NCI-H2196 (cell line): ENCODE measurements at regions not wholly inside any gene's neighbourhood (a gene's known extent, or its start where the extent isn't known, plus 50 kb on each side); places are given as distances from the start of the nearest gene placed in this dataset.
A peak's percentile ranks its signal among the peaks of the same experiment; 100 is the strongest.
"Not testable (repeated sequence)": the region's sequence is repeated elsewhere in the genome, so short reads cannot be mapped to it uniquely, and the experiment has no call there.

Source experiments
- DNase-seq: peaks from one replicate; lab custom pipeline; 2025; ENCODE audit not compliant: unreplicated experiment; lab: John Stamatoyannopoulos, UW

DNA sequence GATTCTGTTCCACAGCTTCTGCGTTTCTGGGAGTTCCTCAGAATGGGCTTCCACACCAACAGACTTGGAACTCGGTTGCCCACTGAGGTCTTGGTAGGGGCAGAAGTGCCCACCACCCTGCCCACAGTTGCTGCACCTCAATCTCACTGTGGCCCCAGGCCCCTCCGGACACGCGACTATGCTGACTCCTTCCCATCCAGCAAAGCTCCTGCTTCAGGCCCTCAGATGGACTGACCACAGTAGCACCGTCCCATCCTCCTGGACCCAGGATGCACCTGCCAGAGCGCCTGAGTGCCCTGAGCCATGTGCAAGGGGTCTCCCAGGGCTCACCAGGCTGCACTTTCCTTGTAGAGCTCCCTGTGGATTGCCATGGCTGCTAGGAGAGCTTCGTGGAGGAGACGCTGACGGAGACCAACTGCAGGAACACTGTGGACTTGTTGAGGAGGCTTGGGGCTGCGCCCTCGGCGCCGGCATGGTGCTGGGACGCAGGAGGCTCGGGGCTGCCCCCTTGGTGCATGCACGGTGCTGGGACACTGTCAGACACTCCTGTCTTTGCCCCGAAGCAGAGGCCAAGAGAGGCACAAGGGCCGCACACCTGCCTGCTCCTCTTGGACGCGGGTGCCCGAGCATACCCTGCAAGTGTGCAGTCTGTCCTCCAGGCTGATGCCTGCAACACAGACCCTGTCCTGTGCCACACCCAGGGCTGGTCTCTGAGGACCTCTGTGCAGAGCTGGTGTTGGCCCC lies 201.3 kb downstream of the LIPI start:
- DNase-seq, result not testable (repeated sequence)

DNA sequence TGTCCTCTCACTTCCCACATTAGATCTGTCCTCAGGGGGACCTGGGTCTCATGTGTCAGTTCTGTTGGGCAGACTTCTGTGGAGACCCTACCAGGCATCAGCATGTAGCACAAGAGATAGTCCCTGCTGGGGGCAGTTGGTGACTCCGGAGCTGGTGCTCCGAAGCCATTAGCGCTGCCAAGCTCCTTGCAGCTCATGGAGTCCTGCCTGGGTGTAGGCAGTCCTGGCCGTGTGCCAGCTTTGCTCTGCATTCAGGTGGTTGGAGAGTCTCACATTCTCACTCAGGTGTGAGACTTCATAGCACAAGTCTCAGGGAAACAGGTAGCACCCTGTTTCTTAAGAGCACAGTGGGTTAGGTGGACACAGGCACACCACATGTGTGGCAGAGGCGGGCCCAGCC lies 202.3 kb downstream of the LIPI start:
- not testable (repeated sequence) for DNase-seq

DNA sequence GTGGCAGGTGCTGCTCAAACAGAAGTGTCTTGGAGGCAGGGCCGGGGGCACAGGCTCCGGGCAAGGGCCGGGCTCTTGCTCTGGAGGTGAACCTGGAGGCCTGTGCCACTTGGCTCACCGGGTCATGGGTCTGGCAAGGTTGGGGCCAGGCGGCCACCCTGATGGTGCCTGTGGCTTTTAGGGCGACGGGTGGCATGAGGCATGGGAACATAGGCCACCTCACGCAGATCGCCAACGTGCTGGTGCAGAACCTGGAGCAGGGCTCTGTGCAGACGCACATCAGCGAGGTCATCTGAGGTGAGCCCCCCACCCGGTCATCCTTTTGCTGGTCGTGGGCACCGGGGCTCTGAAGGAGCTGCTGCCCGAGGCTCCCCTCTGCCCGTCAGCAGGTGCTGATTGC lies 202.7 kb downstream of the LIPI start:
- not testable (repeated sequence) for DNase-seq

DNA sequence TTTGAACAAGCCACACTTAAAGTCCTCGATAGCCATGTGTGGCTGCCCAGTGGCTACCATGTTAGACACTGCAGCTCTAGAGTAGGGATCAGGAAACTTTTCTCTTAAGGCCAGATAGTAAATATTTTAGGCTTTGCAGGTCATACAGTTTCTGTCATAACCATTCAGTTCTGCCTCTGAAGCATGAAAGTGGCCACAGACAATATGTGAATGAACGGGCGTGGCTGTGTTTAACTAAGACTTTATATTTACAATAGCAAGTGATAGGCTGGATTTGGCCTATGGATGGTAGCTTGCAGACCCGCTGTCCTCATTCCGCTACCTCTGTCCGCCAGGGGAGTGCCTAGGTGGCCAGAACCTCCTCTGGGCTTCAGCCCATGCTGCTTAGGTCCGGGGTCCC lies 204.6 kb downstream of the LIPI start:
- DNase-seq, result not testable (repeated sequence)

GRCh38 chr21:13986996-13987958 lies 223.5 kb downstream of the LIPI start:
- DNase-seq, result not testable (repeated sequence)

DNA sequence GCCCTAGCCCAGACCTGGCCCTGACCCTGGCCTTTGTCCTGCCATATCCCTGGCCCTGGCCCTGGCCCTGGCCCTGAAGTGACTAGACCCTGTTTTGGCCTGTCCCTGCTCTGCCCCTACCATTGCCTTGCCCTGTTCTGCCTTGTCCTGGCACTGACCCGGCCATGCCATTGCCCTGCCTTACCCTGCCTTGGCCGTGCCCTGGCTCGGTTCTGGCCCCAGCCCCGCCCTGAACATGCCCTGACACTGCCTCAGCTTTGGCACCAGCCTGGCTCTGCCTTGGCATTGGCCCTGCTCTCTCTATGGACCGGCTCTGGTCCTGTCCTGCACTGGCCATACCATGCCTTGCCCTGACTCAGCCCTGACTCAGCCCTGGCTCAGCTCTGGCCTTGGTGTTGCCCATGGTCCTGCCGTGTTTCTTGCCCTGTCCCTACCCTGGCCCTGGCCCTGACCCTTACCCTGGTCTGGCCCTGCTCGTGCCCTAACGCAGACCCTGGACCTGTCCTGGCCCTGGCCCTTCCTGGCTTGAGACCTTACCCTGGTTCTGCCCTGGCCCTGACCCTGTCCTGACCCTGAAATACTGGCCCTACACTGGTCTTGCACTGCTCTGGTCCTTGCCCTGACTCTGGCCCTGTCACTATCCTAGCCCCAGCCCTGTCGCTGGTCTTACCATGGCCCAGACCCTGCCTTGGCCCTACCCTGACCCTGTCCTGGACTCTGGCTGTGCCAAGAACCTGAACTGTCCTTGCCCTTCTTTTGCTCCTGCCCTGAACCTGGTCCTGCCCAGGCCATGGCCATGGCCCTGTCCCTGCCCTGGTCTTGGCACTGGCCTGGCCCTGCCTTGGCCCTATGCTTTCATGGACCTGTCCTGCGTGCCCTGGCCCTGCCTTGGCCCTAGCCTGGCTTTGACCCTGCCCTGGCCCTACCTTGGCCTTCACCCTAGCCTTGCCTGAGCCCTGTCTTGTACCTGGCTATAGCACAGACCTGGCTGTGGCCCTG lies 224.6 kb downstream of the LIPI start:
- DNase-seq, result not testable (repeated sequence)

DNA sequence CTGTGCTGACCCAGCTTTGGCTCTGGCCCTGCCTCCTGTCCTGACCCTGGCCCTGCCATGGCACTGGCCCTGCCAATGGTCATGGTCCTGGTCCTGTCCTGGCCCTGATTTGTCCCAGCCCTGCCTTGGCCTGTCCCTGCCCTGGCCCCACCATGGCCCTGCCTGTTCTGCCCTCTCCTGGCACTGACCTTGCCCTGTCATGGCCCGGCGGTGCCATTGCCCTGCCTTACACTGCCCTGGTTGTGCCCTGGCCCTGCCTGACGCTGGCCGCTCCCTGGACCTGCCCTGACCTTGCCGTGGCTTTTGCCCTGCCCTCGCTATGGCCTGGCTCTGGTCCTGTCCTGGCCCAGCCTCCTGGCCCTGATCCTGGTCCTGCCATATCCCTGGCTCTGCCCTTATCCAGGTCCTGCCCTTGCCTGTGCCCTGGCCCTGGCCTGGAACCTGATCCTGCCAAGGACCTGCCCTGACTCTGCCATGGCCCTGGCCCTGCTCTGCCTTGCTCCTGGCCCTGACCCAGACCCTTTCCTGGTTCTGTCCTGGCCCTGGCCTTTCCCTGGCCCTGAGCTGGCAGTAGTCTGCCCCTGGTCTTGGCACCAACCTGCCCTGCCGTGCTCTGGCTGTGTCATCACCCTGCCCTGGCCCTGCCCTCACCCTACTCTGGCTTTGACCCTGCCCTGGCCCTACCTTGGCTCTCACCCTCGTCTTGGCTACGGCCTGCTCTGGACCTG lies 225.5 kb downstream of the LIPI start:
- not testable (repeated sequence) for DNase-seq

- not testable (repeated sequence) for DNase-seq
Measured at GRCh38 chr21:13984728-13985127, 226.0 kb downstream of the LIPI start.

DNA sequence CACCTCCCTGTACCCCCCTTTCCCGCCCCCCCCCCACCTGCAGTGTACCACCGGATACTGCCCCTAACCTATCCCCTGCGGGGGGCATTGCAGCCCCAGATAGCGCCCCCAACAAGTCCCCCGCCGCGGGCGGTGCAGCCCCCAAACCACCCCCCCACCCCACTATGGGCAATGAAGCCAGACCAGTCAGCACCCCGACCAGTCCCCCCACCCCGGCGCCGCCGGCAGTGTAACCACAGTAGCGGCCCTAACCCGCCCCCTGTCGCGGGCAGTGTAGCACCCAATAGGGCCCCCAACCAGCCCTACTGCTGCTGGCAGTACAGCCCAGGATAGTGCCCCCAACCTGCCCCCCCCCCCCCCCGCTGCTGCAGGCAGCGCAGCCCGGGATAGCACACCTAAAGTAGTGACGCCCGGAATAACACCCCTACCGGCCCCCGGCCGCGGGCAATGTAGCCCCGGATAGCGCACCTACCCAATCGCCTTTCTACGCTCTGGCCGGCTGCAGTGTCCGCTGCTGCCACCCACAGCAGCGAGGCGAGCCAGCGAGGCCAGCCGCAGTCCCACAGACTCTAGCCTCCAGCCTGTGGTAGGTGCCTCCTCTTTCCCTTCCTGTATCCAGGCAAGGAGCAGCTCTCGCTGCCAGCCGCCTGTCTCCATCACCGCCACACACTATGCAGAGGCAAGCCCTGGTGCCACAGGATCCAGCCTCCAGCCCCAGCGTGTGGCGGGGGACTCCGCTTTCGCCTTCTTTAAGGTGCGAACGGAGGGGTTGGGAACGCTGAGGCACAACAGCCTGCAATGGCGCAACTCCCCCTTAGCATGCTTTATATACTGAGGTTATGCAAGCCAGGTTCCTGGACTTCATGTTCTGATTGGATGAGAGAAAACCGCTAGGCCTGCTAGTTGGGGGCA lies 229.3 kb downstream of the LIPI start:
- DNase-seq, result not testable (repeated sequence)

GRCh38 chr21:13980115-13980662 lies 230.6 kb downstream of the LIPI start:
- peak; percentile 68 for DNase-seq

DNA sequence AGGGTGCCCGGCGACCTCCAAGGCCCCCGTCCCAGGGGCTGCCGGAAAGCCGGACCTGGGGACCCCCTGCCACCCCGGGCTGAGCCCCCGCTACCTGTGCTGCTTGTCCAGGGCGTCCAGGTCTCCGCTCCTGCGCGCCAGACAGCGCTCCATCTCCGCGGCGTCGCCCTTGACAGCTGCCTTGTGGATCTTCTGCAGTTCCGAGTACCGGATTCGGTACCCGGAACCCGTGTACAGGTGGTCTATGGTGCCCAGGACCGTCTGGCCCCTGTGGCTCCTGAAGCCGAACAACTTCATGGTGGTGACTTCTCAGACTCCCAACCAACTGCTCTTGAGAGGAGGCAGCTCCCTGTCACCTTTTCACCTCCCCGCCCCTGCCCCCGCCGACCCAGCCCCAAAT lies 231.1 kb downstream of the LIPI start:
- DNase-seq, result peak; percentile 2

GRCh38 chr21:13974582-13974981 lies 236.2 kb downstream of the LIPI start:
- DNase-seq, result not testable (repeated sequence)

DNA sequence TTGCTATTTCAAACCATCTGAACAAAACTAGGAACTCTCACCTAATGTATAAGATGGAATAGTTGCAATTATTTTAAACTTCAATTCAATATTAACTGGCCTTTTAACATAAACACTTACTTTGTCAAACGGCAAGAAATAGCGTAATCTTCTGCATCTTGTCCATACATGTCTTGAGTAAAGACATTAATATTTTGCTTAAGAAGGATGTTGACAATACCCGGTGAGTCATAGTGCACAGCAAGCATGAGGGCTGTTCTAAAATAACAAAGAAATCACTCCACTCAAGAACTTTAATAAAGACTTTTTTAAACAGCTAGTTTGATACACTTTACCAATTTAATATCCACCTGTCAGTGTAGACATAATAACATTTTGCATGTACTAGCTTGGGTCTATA lies 240.9 kb downstream of the LIPI start:
- not testable (repeated sequence) for DNase-seq

DNA sequence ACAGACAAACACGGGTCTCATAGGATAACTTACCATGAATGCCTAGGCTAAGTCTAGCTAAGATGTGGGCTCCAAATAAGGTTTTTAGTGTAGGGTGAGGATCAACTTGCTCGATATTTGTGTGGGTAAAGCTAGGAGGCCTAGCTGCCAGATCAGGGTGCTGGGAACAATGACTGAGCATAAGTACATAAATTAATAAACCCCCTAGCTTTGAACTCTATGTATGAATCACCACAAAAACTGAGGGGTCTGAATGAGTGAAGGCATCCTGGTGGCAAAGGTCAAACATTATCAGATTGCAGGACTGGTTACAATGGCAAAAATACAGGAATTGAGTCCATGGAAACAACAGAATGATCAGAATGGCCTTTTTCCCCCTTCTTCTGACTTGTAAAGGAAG lies 241.8 kb downstream of the LIPI start:
- not testable (repeated sequence) for DNase-seq

GRCh38 chr21:13963259-13963658 lies 247.5 kb downstream of the LIPI start:
- not testable (repeated sequence) for DNase-seq

GRCh38 chr21:13937236-13937635 lies 273.5 kb downstream of the LIPI start:
- no peak for DNase-seq

DNA sequence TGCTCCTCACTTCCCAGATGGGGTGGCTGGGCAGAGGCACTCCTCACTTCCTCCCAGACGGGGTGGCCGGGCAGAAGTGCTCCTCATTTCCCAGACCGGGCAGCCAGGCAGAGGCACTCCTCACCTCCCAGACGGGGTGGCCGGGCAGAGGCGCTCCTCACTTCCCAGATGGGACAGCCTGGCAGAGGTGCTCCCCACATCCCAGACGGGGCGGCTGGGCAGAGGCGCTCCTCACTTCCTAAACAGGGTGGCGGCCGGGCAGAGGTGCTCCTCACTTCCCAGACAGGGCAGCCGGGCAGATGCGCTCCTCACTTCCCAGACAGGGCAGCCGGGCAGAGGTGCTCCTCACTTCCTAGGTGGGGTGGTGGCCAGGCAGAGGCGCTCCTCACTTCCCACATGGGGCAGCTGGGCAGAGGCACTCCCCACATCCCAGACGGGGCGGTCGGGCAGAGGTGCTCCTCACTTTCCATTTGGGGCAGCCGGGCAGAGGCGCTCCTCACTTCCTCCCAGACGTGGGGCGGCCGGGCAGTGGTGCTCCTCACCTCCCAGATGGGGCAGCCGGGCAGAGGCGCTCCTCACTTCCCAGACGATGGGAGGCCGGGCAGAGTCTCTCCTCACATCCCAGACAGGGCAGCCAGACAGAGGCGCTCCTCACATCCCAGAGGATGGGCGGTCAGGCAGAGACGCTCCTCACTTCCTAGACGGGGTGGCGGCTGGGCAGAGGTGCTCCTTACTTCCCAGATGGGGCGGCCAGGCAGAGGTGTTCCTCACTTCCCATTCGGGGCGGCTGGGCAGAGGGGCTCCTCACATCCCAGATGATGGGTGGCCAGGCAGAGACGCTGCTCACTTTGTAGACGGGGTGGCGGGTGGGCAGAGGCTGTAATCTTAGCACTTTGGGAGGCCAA lies 274.5 kb downstream of the LIPI start:
- not testable (repeated sequence) for DNase-seq
